Liver (tissue), 8 donors: ENCODE measurements at regions not wholly inside any gene's neighbourhood (a gene's known extent, or its start where the extent isn't known, plus 50 kb on each side); places are given as distances from the start of the nearest gene placed in this dataset.

Source experiments
- DNase-seq: peaks from one replicate; pipeline ENCODE4 v3.0.0-alpha.2; 2017; ENCODE audit warnings: low spot score
- H3K27ac ChIP-seq, 2 donors: one replicate each; pipeline ENCODE4 v1.7.0; 2013; ENCODE audit warnings: inconsistent platforms in 2 of 2, low read length in 2 of 2, control low read depth in 1 of 2, low read depth in 1 of 2, mild to moderate bottlenecking in 1 of 2
- H3K27me3 ChIP-seq, 4 donors: one replicate each; pipeline versions ENCODE4 v1.6.1 to v1.7.0; 2013; ENCODE audit warnings: low read length in 3 of 4, inconsistent platforms in 1 of 4, mild to moderate bottlenecking in 1 of 4, moderate library complexity in 1 of 4; ENCODE audit not compliant: control insufficient read depth in 4 of 4, insufficient read depth in 4 of 4
- H3K36me3 ChIP-seq, 4 donors: one replicate each; pipeline versions ENCODE4 v1.6.1 to v1.7.0; 2013; ENCODE audit warnings: low read length in 3 of 4, mild to moderate bottlenecking in 3 of 4, low read depth in 1 of 4, moderate library complexity in 1 of 4; ENCODE audit not compliant: control insufficient read depth in 4 of 4, insufficient read depth in 3 of 4
- H3K4me1 ChIP-seq, 4 donors: one replicate each; pipeline versions ENCODE4 v1.6.1 to v1.7.0; 2013; ENCODE audit warnings: low read length in 3 of 4, mild to moderate bottlenecking in 3 of 4, moderate library complexity in 1 of 4; ENCODE audit not compliant: control insufficient read depth in 4 of 4, insufficient read depth in 4 of 4
- H3K4me3 ChIP-seq, 3 donors: one replicate each; pipeline versions ENCODE4 v1.6.1 to v1.7.0; 2013; ENCODE audit warnings: low read length in 3 of 3, control low read depth in 1 of 3, low read depth in 1 of 3, mild to moderate bottlenecking in 1 of 3
- H3K9ac ChIP-seq, 2 donors: one replicate each; pipeline ENCODE4 v1.7.0; 2013; ENCODE audit warnings: low read length in 2 of 2, mild to moderate bottlenecking in 2 of 2, moderate library complexity in 2 of 2, control low read depth in 1 of 2, low read depth in 1 of 2
- H3K9me3 ChIP-seq, 4 donors: one replicate each; pipeline versions ENCODE4 v1.6.1 to v1.7.0; 2013; ENCODE audit warnings: low read length in 3 of 4; ENCODE audit not compliant: control insufficient read depth in 4 of 4
- ATF3 ChIP-seq: IDR thresholded peaks from 2 replicates; pipeline ENCODE4 v1.6.1; 2016; ENCODE audit warnings: antibody characterized with exemption
- CTCF ChIP-seq: fragments of 150-350 bp; IDR thresholded peaks from 2 replicates; pipeline ENCODE4 v1.5.1; 2017; ENCODE audit warnings: improper control_type of control experiment, low read depth, low read length; ENCODE audit not compliant: missing input control
- EGR1 ChIP-seq, 2 donors: IDR thresholded peaks; 2 replicates each; pipeline ENCODE4 v1.6.1; 2016 to 2018; ENCODE audit warnings: antibody characterized with exemption in 2 of 2, low read depth in 2 of 2
- FOXA1 ChIP-seq: IDR thresholded peaks from 2 replicates; pipeline ENCODE4 v1.6.1; 2016; ENCODE audit warnings: antibody characterized with exemption
- FOXA2 ChIP-seq: IDR thresholded peaks from 2 replicates; pipeline ENCODE4 v1.6.1; 2016; ENCODE audit warnings: antibody characterized with exemption
- GABPA ChIP-seq, 2 donors: IDR thresholded peaks in 1 of 2; conservative IDR thresholded peaks in 1 of 2; 2 replicates each; pipeline ENCODE4 v1.6.1; 2016; ENCODE audit warnings: antibody characterized with exemption in 2 of 2, mild to moderate bottlenecking in 1 of 2, moderate library complexity in 1 of 2
- HNF4A ChIP-seq, 2 donors: conservative IDR thresholded peaks; 2 replicates each; pipeline ENCODE4 v1.6.1; 2016; ENCODE audit warnings: antibody characterized with exemption in 2 of 2, mild to moderate bottlenecking in 2 of 2
- HNF4G ChIP-seq: IDR thresholded peaks from 2 replicates; pipeline ENCODE4 v1.6.1; 2016; ENCODE audit warnings: antibody characterized with exemption
- JUND ChIP-seq, 2 donors: IDR thresholded peaks; 2 replicates each; pipeline ENCODE4 v1.6.1; 2016; ENCODE audit warnings: antibody characterized with exemption in 2 of 2
- NR2F2 ChIP-seq: IDR thresholded peaks from 2 replicates; pipeline ENCODE4 v1.6.1; 2016; ENCODE audit warnings: antibody characterized with exemption
- RAD21 ChIP-seq, 2 donors: IDR thresholded peaks; 2 replicates each; pipeline ENCODE4 v1.6.1; 2016; ENCODE audit warnings: antibody characterized with exemption in 2 of 2, mild to moderate bottlenecking in 2 of 2
- REST ChIP-seq: IDR thresholded peaks from 2 replicates; pipeline ENCODE4 v1.6.1; 2016; ENCODE audit warnings: antibody characterized with exemption, mild to moderate bottlenecking
- RXRA ChIP-seq, 2 donors: IDR thresholded peaks; 2 replicates each; pipeline ENCODE4 v1.6.1; 2017 to 2018; ENCODE audit warnings: antibody characterized with exemption in 2 of 2, mild to moderate bottlenecking in 1 of 2
- SP1 ChIP-seq: IDR thresholded peaks from 2 replicates; pipeline ENCODE4 v1.6.1; 2018; ENCODE audit warnings: antibody characterized with exemption, mild to moderate bottlenecking
- TAF1 ChIP-seq: conservative IDR thresholded peaks from 2 replicates; pipeline ENCODE4 v1.6.1; 2016; ENCODE audit warnings: antibody characterized with exemption, mild to moderate bottlenecking
- YY1 ChIP-seq: IDR thresholded peaks from 2 replicates; pipeline ENCODE4 v1.6.1; 2016; ENCODE audit warnings: antibody characterized with exemption, mild to moderate bottlenecking
- ZBTB33 ChIP-seq: IDR thresholded peaks from 2 replicates; pipeline ENCODE4 v1.6.1; 2016; ENCODE audit warnings: antibody characterized with exemption
- WGBS: extraction: QIAGEN DNeasy Blood & Tissue Kit; methylation state at CpG from one replicate; pipeline ENCODE4 v1.1.7; 2013; 5-methylcytosine and 5-hydroxymethylcytosine counted together
- donor health status: healthy.
- donor health status: healthy.
- donor health status: healthy.
- donor health status: healthy.
- donor health status: healthy.

- H3K4me1 ChIP-seq: no peaks in the 10 kb centered on the region
- no peak for TF ChIP-seq RXRA (IDR thresholded peaks at IDR 0.05)
- TF ChIP-seq JUND (IDR thresholded peaks at IDR 0.05): no peak
- no peak for TF ChIP-seq FOXA1
- no peak for TF ChIP-seq RAD21 (IDR thresholded peaks at IDR 0.05)
- TF ChIP-seq HNF4A (conservative IDR thresholded peaks at IDR 0.05): no peak
- TF ChIP-seq ATF3: no peak
- no peak for TF ChIP-seq TAF1
- TF ChIP-seq SP1: no peak
- TF ChIP-seq HNF4G: no peak
- no peak for TF ChIP-seq YY1
- TF ChIP-seq GABPA (IDR thresholded peaks at IDR 0.05 in 1 of 2, conservative IDR thresholded peaks at IDR 0.05 in 1 of 2): no peak
- TF ChIP-seq REST: no peak
- TF ChIP-seq CTCF: no peak
- no peak for TF ChIP-seq FOXA2
- TF ChIP-seq EGR1 (IDR thresholded peaks at IDR 0.05; ENCODE audit: low read depth in 2 of 2): no peak
- no peak for TF ChIP-seq NR2F2
- no peak for TF ChIP-seq ZBTB33
- 53% methylated on average over 2 of the region's 2 CpGs for WGBS
- H3K4me3 ChIP-seq: no peak overlapping the region
- H3K9ac ChIP-seq: no peak overlapping the region
- DNase-seq: no peak
- H3K9me3 ChIP-seq: peaks cover 0 to 4% (median 2%) of the 10 kb centered on the region in 4 donors
- H3K36me3 ChIP-seq: no peaks in the 10 kb centered on the region
- no peak overlapping the region for H3K27ac ChIP-seq
- H3K27me3 ChIP-seq: no peaks in the 10 kb centered on the region
These were observed 582.8 kb downstream of the COL12A1 start for GRCh38 chr6:74623027-74623426.

GRCh38 chr6:74611220-74611619, 594.6 kb downstream of the COL12A1 start:
- Histone ChIP-seq H3K27ac (no peak overlapping the region), H3K4me1 (no peaks in the 10 kb centered on the region)
- TF ChIP-seq FOXA1 (no peak), EGR1 (IDR thresholded peaks at IDR 0.05; ENCODE audit: low read depth in 2 of 2) (no peak), ATF3 (no peak), CTCF (no peak), ZBTB33 (no peak)

More at GRCh38 chr6:74611220-74611619, 594.6 kb downstream of the COL12A1 start:
- DNase-seq: no peak
- no peaks in the 10 kb centered on the region for H3K9me3 ChIP-seq
- no peak overlapping the region for H3K9ac ChIP-seq
- no peaks in the 10 kb centered on the region for H3K36me3 ChIP-seq
- H3K27me3 ChIP-seq: no peaks in the 10 kb centered on the region
- H3K4me3 ChIP-seq: no peak overlapping the region
